ENCODE measurements at regions not wholly inside any gene's neighbourhood (a gene's known extent, or its start where the extent isn't known, plus 50 kb on each side); places are given as distances from the start of the nearest gene placed in this dataset.
"Not testable (repeated sequence)": the region's sequence is repeated elsewhere in the genome, so short reads cannot be mapped to it uniquely, and the experiment has no call there.

DNA sequence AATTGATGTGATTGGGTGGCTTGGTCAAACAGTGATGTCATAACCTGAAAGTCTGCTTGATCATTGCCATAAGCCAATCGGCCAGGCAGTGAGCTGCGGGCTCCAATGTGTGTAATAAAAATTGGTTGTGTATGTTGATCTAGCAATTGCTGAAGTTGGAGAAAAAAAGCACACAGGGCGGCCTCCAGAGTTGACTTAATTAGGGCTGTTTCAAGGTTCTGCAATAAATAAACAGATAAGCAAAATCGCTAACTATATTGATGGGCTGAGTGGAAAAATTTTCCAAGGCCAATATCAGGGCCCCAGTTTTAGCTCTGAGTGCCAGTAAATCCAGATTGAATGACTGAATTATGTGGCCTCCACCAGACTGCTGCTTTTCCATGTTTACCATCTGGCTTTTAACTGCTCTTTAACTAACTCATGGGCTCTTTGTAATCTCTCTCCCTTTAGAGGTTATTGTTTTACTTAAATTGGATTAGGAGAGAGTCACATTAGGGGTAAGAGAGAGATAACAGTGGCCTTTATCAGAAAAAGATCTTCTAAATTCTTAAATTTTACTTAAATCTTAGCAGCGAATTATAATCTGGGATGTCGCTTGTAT is 160.6 kb upstream of the WDFY3 start:
- TF ChIP-seq, protein P1, sequence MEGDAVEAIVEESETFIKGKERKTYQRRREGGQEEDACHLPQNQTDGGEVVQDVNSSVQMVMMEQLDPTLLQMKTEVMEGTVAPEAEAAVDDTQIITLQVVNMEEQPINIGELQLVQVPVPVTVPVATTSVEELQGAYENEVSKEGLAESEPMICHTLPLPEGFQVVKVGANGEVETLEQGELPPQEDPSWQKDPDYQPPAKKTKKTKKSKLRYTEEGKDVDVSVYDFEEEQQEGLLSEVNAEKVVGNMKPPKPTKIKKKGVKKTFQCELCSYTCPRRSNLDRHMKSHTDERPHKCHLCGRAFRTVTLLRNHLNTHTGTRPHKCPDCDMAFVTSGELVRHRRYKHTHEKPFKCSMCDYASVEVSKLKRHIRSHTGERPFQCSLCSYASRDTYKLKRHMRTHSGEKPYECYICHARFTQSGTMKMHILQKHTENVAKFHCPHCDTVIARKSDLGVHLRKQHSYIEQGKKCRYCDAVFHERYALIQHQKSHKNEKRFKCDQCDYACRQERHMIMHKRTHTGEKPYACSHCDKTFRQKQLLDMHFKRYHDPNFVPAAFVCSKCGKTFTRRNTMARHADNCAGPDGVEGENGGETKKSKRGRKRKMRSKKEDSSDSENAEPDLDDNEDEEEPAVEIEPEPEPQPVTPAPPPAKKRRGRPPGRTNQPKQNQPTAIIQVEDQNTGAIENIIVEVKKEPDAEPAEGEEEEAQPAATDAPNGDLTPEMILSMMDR (IDR thresholded peaks at IDR 0.05; ENCODE audit: low read depth, low read length): no peak
- H3K4me3 ChIP-seq (ENCODE audit: low read depth, low read length): no peak overlapping the region

DNA sequence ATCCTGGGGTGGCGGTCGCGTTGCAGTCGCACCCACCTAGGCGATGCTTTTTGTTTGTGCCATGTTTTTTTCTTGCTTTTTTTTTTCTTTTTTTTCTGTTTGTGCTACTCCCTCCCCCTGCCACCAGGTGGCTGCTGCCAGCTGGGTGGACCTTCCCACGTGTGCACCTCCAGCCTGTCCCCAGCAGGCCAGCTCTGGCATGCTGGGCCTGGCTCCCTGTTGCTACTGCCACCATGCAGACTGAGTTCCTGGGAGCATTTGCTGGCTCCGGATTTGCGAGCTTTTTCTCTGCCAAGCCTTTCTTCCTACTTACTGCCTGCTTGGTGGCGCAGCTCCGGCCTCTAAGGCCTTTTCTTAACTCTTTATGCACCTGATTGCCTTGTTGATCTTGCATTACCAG is 161.2 kb upstream of the WDFY3 start:
- no peak overlapping the region for H3K4me3 ChIP-seq (ENCODE audit: low read depth, low read length)
- TF ChIP-seq, protein P1 (IDR thresholded peaks at IDR 0.05; ENCODE audit: low read depth, low read length): peak; percentile 30; the same call in 1 of the 2 replicates

DNA sequence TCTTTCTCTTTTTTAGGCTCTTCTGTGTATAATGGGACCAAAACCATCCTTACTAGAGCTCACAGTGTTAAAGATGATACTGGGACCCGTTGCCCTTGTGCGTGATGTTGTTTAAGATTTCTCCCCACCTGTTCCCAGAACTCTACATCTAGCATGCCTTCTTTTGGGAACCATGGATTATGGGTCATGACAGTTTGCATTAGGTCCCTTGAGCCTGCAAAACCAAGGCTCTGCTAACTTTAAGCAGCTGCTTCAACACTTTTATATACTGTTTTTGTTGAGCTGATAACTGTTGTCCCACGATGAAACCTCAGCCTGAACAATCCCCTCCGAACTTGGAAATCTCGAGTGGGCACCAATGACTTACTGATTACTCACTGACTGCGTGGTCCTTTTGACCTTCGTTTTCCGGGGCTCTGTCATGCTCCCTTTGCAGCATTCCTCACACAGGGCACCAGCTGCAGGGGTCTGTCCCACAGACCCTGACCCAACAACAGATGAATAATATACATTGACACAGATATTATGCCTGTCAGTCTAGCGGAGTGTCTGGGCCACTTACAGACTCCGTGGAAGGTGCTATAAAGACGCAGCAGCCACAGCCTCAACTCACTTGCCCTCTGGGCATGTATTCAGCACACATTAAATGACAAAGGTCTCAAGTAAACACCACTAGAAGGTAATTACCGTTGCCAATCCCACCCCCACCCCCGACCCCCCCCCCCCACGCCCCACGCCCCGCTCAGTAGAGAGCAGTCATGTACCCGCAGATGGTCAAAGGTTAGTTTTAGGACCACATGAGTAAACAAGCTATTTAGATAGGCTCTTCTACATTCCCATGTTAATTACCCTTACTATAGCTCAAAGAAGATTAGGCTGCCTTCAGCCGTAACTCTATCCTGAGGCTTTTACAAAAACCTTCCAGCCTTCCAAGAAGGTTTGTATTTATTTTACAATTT is 162.0 kb upstream of the WDFY3 start:
- no peak overlapping the region for H3K4me3 ChIP-seq (ENCODE audit: low read depth, low read length)
- TF ChIP-seq, protein P1 (IDR thresholded peaks at IDR 0.05; ENCODE audit: low read depth, low read length): no peak

DNA sequence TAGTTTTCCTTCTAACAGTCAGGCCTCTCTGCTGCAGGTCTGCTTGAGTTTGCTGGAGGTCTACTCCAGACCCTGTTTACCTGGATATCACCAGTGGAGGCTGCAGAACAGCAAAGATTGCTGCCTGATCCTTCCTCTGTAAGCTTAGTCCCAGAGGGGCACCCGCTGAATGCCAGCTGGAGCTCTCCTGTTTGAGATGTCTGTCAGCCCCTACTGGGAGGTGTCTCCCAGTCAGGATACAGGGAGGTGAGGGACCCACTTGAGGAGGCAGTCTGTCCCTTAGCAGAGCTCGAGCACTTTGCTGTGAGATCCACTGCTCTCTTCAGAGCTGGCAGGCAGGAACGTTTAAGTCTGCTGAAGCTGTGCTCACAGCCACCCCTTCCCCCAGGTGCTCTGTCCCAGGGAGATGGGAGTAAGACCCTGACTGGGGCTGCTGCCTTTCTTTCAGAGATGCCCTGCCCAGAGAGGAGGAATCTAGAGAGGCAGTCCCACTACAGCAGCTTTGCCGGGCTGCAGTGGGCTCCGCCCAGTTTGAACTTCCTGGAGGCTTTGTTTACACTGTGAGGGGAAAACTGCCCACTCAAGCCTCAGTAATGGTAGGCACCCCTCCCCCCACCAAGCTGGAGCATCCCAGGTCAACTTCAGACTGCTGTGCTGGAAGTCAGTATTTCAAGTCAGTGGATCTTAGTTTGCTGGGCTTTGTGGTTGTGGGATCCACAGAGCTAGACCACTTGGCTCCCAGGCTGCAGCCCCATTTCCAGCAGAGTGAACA is 163.1 kb upstream of the WDFY3 start:
- H3K4me3 ChIP-seq (ENCODE audit: low read depth, low read length): not testable (repeated sequence)

DNA sequence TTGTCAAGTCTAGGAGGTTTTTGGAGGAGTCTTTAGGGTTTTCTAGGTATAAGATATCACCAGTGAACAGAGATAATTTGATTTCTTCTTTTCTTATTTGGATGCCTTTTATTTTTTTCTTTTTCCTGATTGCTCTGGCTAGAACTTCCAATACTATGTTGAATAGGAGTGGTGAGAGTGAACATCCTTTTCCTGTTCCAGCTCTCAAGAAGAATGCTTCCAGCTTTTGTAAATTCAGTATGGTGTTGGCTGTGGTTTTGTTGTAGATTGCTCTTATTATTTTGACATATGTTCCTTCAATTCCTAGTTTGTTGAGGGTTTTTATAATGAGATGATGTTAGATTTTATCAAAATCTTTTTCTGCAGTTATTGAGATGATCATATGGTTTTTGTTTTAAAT is 165.6 kb upstream of the WDFY3 start:
- TF ChIP-seq, protein P1 (IDR thresholded peaks at IDR 0.05; ENCODE audit: low read depth, low read length): no peak
- H3K4me3 ChIP-seq (ENCODE audit: low read depth, low read length): no peak overlapping the region

DNA sequence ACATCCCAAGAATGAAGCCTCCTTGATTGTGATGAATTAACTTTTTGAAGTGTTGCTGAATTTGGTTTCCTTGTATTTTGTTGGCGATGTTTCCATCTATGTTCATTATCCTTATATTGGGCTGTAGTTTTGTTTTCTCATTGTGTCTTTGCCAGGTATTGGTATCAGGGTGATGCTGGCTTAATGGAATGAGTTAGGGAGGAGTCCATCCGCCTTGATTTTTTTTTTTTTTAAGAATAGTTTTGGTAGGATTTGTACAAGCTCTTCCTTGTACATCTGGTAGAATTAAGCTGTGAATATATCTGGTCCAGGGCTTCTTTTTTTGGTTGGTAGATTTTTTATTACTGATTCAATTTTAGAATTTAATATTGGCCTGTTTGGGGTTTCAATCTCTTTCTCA is 166.1 kb upstream of the WDFY3 start:
- no peak overlapping the region for H3K4me3 ChIP-seq (ENCODE audit: low read depth, low read length)
- TF ChIP-seq, protein P1 (IDR thresholded peaks at IDR 0.05; ENCODE audit: low read depth, low read length): no peak

DNA sequence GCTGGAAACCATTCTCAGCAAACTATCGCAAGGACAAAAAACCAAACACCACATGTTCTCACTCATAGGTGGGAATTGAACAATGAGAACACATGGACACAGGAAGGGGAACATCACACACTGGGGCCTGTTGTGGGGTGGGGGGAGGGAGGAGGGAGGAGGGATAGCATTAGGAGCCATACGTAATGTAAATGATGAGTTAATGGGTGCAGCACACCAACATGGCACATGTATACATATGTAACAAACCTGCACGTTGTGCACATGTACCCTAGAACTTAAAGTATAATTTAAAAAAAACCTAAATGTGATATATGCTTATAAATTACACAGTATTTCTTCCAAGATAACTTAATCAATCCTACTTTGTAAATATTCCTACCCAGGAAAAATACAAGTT is 173.3 kb upstream of the WDFY3 start:
- H3K4me3 ChIP-seq (ENCODE audit: low read depth, low read length): not testable (repeated sequence)

DNA sequence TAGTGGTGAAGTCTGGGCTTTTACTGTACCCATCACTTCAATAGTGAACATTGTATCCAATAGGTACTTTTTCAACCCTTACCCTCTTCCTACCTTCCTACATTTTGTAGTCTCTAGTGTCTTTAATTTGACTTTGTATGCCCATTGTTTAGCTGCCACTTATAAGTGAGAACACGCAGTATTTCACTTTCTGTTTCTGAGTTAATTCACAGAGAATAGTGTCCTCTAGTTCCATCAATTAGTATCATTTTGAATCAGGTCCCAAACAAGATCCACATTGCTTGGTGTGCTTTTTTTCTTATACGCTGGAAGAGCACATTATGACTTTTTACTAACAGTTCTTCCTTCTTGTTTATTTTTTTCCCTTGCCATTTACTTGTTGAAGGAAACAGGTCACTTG is 176.0 kb upstream of the WDFY3 start:
- TF ChIP-seq, protein P1 (IDR thresholded peaks at IDR 0.05; ENCODE audit: low read depth, low read length): no peak
- H3K4me3 ChIP-seq (ENCODE audit: low read depth, low read length): no peak overlapping the region

Data from WI38 (cell line).